B cell (primary cell): ENCODE measurements at regions not wholly inside any gene's neighbourhood (a gene's known extent, or its start where the extent isn't known, plus 50 kb on each side); places are given as distances from the start of the nearest gene placed in this dataset.

Experiments
- ATAC-seq: fragments of 200-7000 bp; cut with Tn5 transposase; one replicate; pipeline ENCODE4 v1.10.0; 2021; ENCODE audit warnings: low read depth, mild to moderate bottlenecking, moderate number of reproducible peaks, moderate library complexity
- CTCF ChIA-PET: fragments of 350-600 bp; sonication (Branson Sonifier 250); formaldehyde crosslinking; loops from one replicate; lab custom pipeline; 2021; ENCODE audit warnings: antibody characterized with exemption, inconsistent platforms; lab: Charles Lee
- POLR2A ChIA-PET: fragments of 350-600 bp; sonication (Branson Sonifier 250); formaldehyde crosslinking; loops from one replicate; lab custom pipeline; 2021; ENCODE audit warnings: antibody characterized with exemption; lab: Charles Lee
- DNase-seq: peaks from one replicate; pipeline ENCODE4 v3.0.0; 2013
- H2AFZ ChIP-seq: 2 replicates; pipeline ENCODE4 v1.6.1; 2012; ENCODE audit warnings: mild to moderate bottlenecking, low read depth, low read length; ENCODE audit not compliant: insufficient read depth, poor library complexity, severe bottlenecking
- H3K27ac ChIP-seq, 2 donors: 1 replicate in 1 of 2; 2 replicates in 1 of 2; pipeline ENCODE4 v1.5.1; 2012 to 2013; ENCODE audit warnings: low read length in 2 of 2, mild to moderate bottlenecking in 2 of 2, moderate library complexity in 1 of 2
- H3K27me3 ChIP-seq, 4 experiments: fragments of 200-600 bp in 1 of 4; sonication (generic) in 1 of 4; replicated peaks in 1 of 4; 1 replicate in 2 of 4; 2 replicates in 2 of 4; pipeline versions ENCODE4 v1.6.1 to v1.7.0; 2013 to 2016; ENCODE audit warnings: low read length in 3 of 4, mild to moderate bottlenecking in 2 of 4, mixed read lengths in 1 of 4, moderate library complexity in 1 of 4; ENCODE audit not compliant: insufficient read depth in 4 of 4, control insufficient read depth in 3 of 4; ENCODE audit errors: control extremely low read depth in 1 of 4
- H3K36me3 ChIP-seq, 2 experiments: replicated peaks in 1 of 2; 1 replicate in 1 of 2; 2 replicates in 1 of 2; pipeline versions ENCODE4 v1.6.1 to v1.7.1; 2013; ENCODE audit warnings: low read length in 1 of 2; ENCODE audit not compliant: insufficient read depth in 2 of 2, control insufficient read depth in 1 of 2; ENCODE audit errors: control extremely low read depth in 1 of 2, extremely low read depth in 1 of 2
- H3K4me1 ChIP-seq, 2 donors: fragments of 200-600 bp in 1 of 2; sonication (generic) in 1 of 2; 1 replicate in 1 of 2; 2 replicates in 1 of 2; pipeline versions ENCODE4 v1.5.1 to v1.6.1; 2013 to 2017; ENCODE audit warnings: low read length in 2 of 2; ENCODE audit not compliant: control insufficient read depth in 2 of 2, insufficient read depth in 2 of 2
- H3K4me2 ChIP-seq: replicated peaks from 2 replicates; pipeline ENCODE3; 2012; ENCODE audit warnings: mild to moderate bottlenecking, low read depth, low read length; ENCODE audit not compliant: poor library complexity, severe bottlenecking
- H3K4me3 ChIP-seq, 5 experiments: fragments of 200-600 bp in 1 of 5; sonication (generic) in 1 of 5; 1 replicate in 3 of 5; 2 replicates in 2 of 5; pipeline versions ENCODE4 v1.5.1 to v1.7.0; 2011 to 2016; ENCODE audit warnings: low read length in 4 of 5, mild to moderate bottlenecking in 4 of 5, low read depth in 2 of 5, control low read depth in 1 of 5, moderate library complexity in 1 of 5; ENCODE audit not compliant: insufficient read depth in 1 of 5; ENCODE audit errors: control extremely low read depth in 1 of 5, extremely low read depth in 1 of 5
- H3K79me2 ChIP-seq: fragments of 200-600 bp; sonication (generic); one replicate; pipeline ENCODE4 v1.6.0; 2016; ENCODE audit warnings: low read length; ENCODE audit not compliant: control insufficient read depth, insufficient read depth
- H3K9ac ChIP-seq: fragments of 200-600 bp; sonication (generic); 2 replicates; pipeline ENCODE4 v1.6.1; 2017; ENCODE audit warnings: mild to moderate bottlenecking, low read length, moderate library complexity
- H3K9me3 ChIP-seq, 3 donors: one replicate each; pipeline versions ENCODE4 v1.6.1 to v1.7.1; 2013; ENCODE audit warnings: low read length in 2 of 3; ENCODE audit not compliant: control insufficient read depth in 2 of 3, insufficient read depth in 1 of 3; ENCODE audit errors: control extremely low read depth in 1 of 3
- H4K20me1 ChIP-seq: 2 replicates; pipeline ENCODE4 v1.6.0; 2012; ENCODE audit warnings: mild to moderate bottlenecking, low read length; ENCODE audit not compliant: insufficient read depth, control insufficient read depth, poor library complexity, severe bottlenecking
- H3K27ac Mint-ChIP-seq: one replicate; pipeline ENCODE4 v1.8.0; 2021; ENCODE audit warnings: mixed read lengths
- H3K27me3 Mint-ChIP-seq: one replicate; pipeline ENCODE4 v1.8.0; 2021; ENCODE audit warnings: mixed read lengths
- H3K4me1 Mint-ChIP-seq: one replicate; pipeline ENCODE4 v1.8.0; 2021; ENCODE audit warnings: mixed read lengths
- H3K4me3 Mint-ChIP-seq: one replicate; pipeline ENCODE4 v1.8.0; 2021; ENCODE audit warnings: mixed read lengths
- H3K9me3 Mint-ChIP-seq: one replicate; pipeline ENCODE4 v1.8.0; 2022; ENCODE audit warnings: mixed read lengths; ENCODE audit not compliant: insufficient read depth
- EZH2 ChIP-seq: IDR thresholded peaks from 2 replicates; pipeline ENCODE4 v1.6.1; 2012; ENCODE audit warnings: borderline replicate concordance, low read depth, mild to moderate bottlenecking, moderate library complexity, low read length; ENCODE audit not compliant: insufficient read depth, poor library complexity, severe bottlenecking
- WGBS: methylation state at CpG from one replicate; pipeline ENCODE4 v1.1.5; 2013; ENCODE audit warnings: missing lambda C conversion rate; ENCODE audit not compliant: insufficient coverage; 5-methylcytosine and 5-hydroxymethylcytosine counted together
- intact Hi-C: fragments of 100-400 bp; cut with micrococcal nuclease; formaldehyde crosslinking; loops from one replicate; pipeline ENCODE4 v1.10.0; 2022
- TF ChIP-seq, protein P1 (sequence below): fragments of 200-600 bp; IDR thresholded peaks from one replicate; pipeline ENCODE4 v1.8.0; 2022; ENCODE audit warnings: antibody characterized with exemption, mild to moderate bottlenecking

GRCh38 chr18:10077986-10078385, 164.2 kb downstream of the VAPA start:
- 100% methylated on average over 4 of the region's 4 CpGs for WGBS

DNA sequence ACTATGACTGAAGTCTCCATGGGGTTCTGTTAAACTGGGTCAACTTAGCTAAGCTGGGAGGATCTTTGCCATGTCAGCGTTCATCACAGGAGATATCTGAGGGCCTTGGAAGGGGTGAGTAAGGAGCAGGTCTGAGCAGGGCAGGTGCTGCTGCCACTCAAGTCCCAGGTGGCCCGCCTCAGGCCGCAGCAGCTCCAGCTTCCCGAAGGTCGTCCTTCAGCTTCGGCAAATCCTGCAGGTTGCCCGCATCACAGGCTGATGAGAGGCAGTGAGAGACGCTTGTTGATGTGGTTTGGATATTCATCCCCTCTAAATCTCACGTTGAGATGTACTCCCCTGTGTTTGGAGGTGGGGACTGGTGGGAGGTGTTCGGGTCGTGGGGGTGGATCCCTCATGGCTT, 166.6 kb downstream of the VAPA start:
- no peaks in the 10 kb centered on the region for H3K36me3 ChIP-seq
- no peaks in the 10 kb centered on the region for H3K4me1 Mint-ChIP-seq
- ChIA-PET POLR2A (no interaction called here), CTCF (no interaction called here)
- no peaks in the 10 kb centered on the region for H3K4me1 ChIP-seq
- WGBS, result 97% methylated on average over 10 of the region's 11 CpGs
- ATAC-seq, result no peak
- no peaks in the 10 kb centered on the region for H4K20me1 ChIP-seq
- TF ChIP-seq, protein P1, sequence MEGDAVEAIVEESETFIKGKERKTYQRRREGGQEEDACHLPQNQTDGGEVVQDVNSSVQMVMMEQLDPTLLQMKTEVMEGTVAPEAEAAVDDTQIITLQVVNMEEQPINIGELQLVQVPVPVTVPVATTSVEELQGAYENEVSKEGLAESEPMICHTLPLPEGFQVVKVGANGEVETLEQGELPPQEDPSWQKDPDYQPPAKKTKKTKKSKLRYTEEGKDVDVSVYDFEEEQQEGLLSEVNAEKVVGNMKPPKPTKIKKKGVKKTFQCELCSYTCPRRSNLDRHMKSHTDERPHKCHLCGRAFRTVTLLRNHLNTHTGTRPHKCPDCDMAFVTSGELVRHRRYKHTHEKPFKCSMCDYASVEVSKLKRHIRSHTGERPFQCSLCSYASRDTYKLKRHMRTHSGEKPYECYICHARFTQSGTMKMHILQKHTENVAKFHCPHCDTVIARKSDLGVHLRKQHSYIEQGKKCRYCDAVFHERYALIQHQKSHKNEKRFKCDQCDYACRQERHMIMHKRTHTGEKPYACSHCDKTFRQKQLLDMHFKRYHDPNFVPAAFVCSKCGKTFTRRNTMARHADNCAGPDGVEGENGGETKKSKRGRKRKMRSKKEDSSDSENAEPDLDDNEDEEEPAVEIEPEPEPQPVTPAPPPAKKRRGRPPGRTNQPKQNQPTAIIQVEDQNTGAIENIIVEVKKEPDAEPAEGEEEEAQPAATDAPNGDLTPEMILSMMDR, result no peak
- no peak for TF ChIP-seq EZH2
- H3K9ac ChIP-seq, result no peak overlapping the region
- H3K27ac ChIP-seq, result no peak overlapping the region
- H3K9me3 Mint-ChIP-seq, result peaks cover 13% of the 10 kb centered on the region
- H3K9me3 ChIP-seq, result peaks cover 0 to 31% (median 18%) of the 10 kb centered on the region in 3 donors
- DNase-seq, result no peak
- intact Hi-C loops, result no loop called here
- H3K4me3 ChIP-seq, result no peak overlapping the region
- no peak overlapping the region for H3K4me2 ChIP-seq
- H3K4me3 Mint-ChIP-seq, result no peak overlapping the region
- no peak overlapping the region for H2AFZ ChIP-seq
- H3K79me2 ChIP-seq, result no peaks in the 10 kb centered on the region
- peaks cover 6% of the 10 kb centered on the region for H3K27me3 Mint-ChIP-seq
- H3K27me3 ChIP-seq, result no peaks in the 10 kb centered on the region
- no peak overlapping the region for H3K27ac Mint-ChIP-seq

More at GRCh38 chr18:10077986-10078385, 164.2 kb downstream of the VAPA start:
- H3K9me3 ChIP-seq, result peaks cover 0 to 23% (median 9%) of the 10 kb centered on the region in 3 donors
- H2AFZ ChIP-seq, result no peak overlapping the region
- Mint-ChIP-seq H3K4me1 (no peaks in the 10 kb centered on the region), H3K4me3 (no peak overlapping the region), H3K27ac (no peak overlapping the region), H3K9me3 (peaks cover 7% of the 10 kb centered on the region), H3K27me3 (peaks cover 8% of the 10 kb centered on the region)
- no peaks in the 10 kb centered on the region for H3K4me1 ChIP-seq
- no peak for DNase-seq
- H3K36me3 ChIP-seq, result no peaks in the 10 kb centered on the region
- H3K4me2 ChIP-seq, result no peak overlapping the region
- H3K4me3 ChIP-seq, result no peak overlapping the region
- intact Hi-C loops, result no loop called here
- ChIA-PET POLR2A (no interaction called here), CTCF (no interaction called here)
- H3K27me3 ChIP-seq, result no peaks in the 10 kb centered on the region
- ATAC-seq, result no peak
- no peak overlapping the region for H3K27ac ChIP-seq
- no peaks in the 10 kb centered on the region for H4K20me1 ChIP-seq
- TF ChIP-seq, protein P1, result no peak
- TF ChIP-seq EZH2, result no peak
- H3K9ac ChIP-seq, result no peak overlapping the region
- H3K79me2 ChIP-seq, result no peaks in the 10 kb centered on the region
